ENCODE measurements at regions not wholly inside any gene's neighbourhood (a gene's known extent, or its start where the extent isn't known, plus 50 kb on each side); places are given as distances from the start of the nearest gene placed in this dataset.

DNA sequence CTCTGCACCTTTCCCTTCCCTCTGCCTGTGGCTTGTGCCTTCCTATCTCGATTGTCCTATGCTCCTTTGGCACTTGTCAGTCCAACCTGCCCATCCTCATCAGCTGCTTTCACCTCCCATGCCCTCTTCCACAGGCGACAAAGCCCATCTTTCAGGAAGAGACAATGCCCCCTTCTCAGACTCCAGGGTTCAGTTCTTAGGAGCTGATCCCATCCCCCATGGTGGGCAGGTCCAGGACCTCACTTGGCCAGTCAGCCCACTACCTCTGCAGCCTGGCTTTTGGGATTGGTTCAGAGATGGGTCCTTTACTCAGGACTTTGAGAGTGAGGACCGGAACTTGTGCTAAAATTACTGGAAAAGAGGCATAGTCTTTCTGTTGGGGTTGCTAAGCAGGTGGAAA, 74.0 kb upstream of the NANOS1 start:
- TF ChIP-seq, protein P1, sequence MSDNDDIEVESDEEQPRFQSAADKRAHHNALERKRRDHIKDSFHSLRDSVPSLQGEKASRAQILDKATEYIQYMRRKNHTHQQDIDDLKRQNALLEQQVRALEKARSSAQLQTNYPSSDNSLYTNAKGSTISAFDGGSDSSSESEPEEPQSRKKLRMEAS (IDR thresholded peaks at IDR 0.05), result no peak
- TF ChIP-seq SRF (IDR thresholded peaks at IDR 0.05; ENCODE audit: low read depth) (no peak), ZNF274 (IDR thresholded peaks at IDR 0.05; ENCODE audit: low read depth, low read length) (no peak), EGR1 (IDR thresholded peaks at IDR 0.05; ENCODE audit: low read depth) (no peak), FOSL1 (IDR thresholded peaks at IDR 0.05; ENCODE audit: low read depth) (no peak), CBX3 (IDR thresholded peaks at IDR 0.05; ENCODE audit: low read depth) (no peak), EZH2phosphoT487 (IDR thresholded peaks at IDR 0.05; ENCODE audit: borderline replicate concordance) (no peak), ELF1 (IDR thresholded peaks at IDR 0.05; ENCODE audit: borderline replicate concordance, low read depth) (no peak), YY1 (IDR thresholded peaks at IDR 0.05; ENCODE audit: extremely low read depth, insufficient replicate concordance, low read depth, low read length) (no peak)
- TF ChIP-seq, protein P2, sequence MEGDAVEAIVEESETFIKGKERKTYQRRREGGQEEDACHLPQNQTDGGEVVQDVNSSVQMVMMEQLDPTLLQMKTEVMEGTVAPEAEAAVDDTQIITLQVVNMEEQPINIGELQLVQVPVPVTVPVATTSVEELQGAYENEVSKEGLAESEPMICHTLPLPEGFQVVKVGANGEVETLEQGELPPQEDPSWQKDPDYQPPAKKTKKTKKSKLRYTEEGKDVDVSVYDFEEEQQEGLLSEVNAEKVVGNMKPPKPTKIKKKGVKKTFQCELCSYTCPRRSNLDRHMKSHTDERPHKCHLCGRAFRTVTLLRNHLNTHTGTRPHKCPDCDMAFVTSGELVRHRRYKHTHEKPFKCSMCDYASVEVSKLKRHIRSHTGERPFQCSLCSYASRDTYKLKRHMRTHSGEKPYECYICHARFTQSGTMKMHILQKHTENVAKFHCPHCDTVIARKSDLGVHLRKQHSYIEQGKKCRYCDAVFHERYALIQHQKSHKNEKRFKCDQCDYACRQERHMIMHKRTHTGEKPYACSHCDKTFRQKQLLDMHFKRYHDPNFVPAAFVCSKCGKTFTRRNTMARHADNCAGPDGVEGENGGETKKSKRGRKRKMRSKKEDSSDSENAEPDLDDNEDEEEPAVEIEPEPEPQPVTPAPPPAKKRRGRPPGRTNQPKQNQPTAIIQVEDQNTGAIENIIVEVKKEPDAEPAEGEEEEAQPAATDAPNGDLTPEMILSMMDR (IDR thresholded peaks at IDR 0.05 in 2 of 3, conservative IDR thresholded peaks at IDR 0.05 in 1 of 3; ENCODE audit: borderline replicate concordance in 1 of 3, insufficient read depth in 1 of 3, low read depth in 2 of 3, low read length in 2 of 3), result no peak
- TF ChIP-seq, protein P3, sequence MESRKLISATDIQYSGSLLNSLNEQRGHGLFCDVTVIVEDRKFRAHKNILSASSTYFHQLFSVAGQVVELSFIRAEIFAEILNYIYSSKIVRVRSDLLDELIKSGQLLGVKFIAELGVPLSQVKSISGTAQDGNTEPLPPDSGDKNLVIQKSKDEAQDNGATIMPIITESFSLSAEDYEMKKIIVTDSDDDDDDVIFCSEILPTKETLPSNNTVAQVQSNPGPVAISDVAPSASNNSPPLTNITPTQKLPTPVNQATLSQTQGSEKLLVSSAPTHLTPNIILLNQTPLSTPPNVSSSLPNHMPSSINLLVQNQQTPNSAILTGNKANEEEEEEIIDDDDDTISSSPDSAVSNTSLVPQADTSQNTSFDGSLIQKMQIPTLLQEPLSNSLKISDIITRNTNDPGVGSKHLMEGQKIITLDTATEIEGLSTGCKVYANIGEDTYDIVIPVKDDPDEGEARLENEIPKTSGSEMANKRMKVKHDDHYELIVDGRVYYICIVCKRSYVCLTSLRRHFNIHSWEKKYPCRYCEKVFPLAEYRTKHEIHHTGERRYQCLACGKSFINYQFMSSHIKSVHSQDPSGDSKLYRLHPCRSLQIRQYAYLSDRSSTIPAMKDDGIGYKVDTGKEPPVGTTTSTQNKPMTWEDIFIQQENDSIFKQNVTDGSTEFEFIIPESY (IDR thresholded peaks at IDR 0.05; ENCODE audit: extremely low read depth, insufficient replicate concordance, low read length), result no peak
- TF ChIP-seq, protein P4, sequence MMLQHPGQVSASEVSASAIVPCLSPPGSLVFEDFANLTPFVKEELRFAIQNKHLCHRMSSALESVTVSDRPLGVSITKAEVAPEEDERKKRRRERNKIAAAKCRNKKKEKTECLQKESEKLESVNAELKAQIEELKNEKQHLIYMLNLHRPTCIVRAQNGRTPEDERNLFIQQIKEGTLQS (IDR thresholded peaks at IDR 0.05), result no peak

Data from HCT116 (cell line).